HG03135 (cell line): ENCODE measurements at regions not wholly inside any gene's neighbourhood (a gene's known extent, or its start where the extent isn't known, plus 50 kb on each side); places are given as distances from the start of the nearest gene placed in this dataset.
"Not testable (repeated sequence)": the region's sequence is repeated elsewhere in the genome, so short reads cannot be mapped to it uniquely, and the experiment has no call there.

Source experiments
- ATAC-seq: cut with Tn5 transposase; IDR thresholded peaks from one replicate; pipeline ENCODE4 v1.9.1; 2021; ENCODE audit warnings: mild to moderate bottlenecking, moderate library complexity; ENCODE audit not compliant: unreplicated experiment

DNA sequence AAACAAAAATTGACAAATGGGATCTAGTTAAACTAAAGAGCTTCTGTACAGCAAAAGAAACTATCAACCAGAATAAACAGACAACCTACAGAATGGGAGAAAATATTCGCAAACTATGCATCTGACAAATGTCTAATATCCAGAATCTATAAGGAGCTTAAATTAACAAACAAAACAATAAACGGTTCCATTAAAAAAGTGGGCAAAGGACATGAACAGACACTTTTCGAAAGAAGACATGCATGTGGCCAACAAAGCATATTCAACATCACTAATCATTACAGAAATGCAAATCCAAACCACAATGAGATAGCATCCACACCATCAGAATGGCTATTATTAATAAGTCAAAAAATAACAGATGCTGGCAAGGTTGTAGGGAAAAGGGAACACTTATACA, 50.5 kb upstream of the MED13L start:
- ATAC-seq = not testable (repeated sequence)

DNA sequence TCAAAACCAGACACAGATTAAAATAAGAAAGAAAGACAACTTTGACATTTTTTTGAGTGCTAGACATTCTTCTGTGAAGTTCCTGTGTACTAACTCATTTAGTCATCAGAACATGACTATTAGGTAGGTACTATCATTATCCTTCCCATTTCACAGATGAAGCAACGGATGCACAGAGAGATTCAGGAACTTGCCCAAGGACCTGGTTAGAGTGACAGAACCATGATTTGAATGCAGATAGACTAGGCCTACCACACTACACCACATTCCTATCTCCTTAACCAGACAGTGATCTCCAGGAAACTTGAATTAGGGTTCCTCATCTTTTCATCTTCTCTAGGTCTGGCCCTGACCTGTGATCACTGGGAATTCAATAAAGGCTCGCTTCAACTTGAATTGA, 54.4 kb upstream of the MED13L start:
- no peak for ATAC-seq

GRCh38 chr12:116332705-116333380, 55.4 kb upstream of the MED13L start:
- ATAC-seq = no peak

- ATAC-seq = no peak
These were observed 55.9 kb upstream of the MED13L start for GRCh38 chr12:116333402-116333801.

- peak; percentile 88 for ATAC-seq
These were observed 59.1 kb upstream of the MED13L start for GRCh38 chr12:116336542-116337065.

GRCh38 chr12:116337312-116337711, 59.8 kb upstream of the MED13L start:
- ATAC-seq = no peak

DNA sequence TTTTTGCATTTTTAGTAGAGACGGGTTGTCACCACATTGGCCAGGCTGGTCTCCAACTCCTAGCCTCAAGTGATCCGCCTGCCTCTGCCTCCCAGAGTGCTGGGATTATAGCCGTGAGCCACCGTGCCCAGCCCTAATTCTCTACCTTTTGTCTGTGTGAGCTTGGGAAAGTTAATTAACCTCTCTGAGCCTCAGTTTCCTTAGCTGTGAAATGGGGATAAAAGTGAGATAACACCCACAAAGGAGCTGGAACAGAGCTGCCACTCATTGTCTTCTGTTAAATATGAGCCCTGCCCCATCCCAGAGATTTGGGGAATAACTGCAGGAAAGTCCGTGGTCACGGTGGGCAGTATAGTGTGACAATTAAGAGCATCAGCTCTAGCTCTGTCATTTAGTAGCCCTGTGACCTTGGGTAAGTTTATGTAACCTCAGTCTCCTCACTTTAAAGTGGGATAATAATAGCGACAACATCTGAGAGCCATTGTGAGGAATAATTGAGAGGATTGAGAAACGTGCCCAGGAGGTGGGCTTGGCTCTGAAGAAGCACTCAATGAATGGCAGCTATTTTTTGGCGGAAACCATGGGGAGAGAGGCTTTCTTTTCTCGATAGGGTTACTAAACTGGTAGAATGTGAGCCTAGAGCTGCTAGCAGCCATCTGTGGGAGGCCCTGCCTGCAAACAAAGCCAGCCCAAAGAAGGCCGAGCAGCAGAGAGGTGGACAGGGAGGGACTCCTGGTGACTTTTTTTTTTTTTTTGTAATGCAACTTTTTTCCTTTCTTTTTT, 60.8 kb upstream of the MED13L start:
- no peak for ATAC-seq

GRCh38 chr12:116339062-116339461, 61.6 kb upstream of the MED13L start:
- no peak for ATAC-seq

DNA sequence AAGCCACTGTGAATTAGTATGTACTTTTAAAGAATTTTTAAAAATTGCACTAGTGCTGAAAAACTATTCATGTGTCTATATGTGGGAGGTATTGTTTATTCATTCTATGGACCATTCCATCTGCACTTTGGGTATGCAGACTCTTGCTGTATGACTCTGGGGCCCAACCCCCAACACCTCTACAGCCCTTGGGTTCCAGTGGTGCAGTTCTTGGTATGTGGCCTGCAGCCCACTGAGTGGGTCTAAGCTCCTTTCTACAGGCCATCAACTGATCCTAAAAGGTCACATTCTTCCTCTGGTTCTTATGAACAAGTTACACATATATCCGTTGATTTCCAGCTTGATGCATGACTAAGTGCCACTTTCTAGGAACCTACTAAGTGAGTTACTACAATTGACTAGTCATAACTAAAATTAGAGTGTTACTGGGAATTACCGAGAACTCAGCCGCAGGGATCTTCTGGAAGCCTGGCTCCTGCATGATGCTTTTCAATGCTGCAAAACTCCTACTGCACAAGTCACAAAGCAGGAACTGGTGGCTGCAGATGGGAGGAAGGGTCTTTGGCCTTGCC, 62.4 kb upstream of the MED13L start:
- no peak for ATAC-seq

- no peak for ATAC-seq
These were observed 65.9 kb upstream of the MED13L start for GRCh38 chr12:116343331-116343884.

GRCh38 chr12:116346222-116346621, 68.7 kb upstream of the MED13L start:
- ATAC-seq = no peak

DNA sequence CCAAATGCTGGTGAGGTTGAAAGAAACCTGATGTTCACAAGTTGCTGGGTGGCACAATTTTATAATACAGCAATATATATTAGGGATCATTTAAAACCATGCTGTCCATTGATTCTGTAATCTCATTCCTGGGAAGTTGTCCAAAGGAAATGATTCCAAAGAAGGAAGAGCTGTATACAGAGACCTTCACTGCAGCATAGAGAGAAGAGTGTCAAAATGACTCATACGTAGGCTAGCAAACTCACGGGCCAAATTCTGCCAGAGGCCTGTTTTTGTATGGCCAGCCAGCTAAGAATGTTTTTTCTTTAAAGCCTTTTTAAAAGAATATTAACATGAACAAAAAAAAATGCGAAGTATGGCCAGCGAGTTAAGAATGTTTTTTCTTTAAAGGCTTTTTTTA, 69.2 kb upstream of the MED13L start:
- no peak for ATAC-seq

DNA sequence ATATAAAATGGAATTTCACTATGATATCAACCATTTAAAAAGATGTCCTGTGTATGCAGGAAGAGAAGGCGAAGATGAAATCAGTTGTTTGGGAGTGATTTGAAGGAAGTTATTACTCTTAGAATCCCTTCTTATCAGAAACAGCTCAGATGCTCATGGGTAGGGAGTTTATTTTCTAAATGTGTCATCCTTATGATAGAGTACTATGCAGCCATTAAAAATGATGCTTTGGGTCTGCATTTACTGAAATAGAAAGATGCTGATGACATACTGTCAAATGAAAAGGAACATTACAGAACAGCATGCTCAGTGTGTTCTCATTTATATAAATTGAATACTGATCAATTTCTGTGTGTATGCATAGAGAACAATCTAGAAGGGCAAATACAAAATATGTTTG, 69.8 kb upstream of the MED13L start:
- no peak for ATAC-seq

- no peak for ATAC-seq
These were observed 74.9 kb upstream of the MED13L start for GRCh38 chr12:116352315-116352835.

DNA sequence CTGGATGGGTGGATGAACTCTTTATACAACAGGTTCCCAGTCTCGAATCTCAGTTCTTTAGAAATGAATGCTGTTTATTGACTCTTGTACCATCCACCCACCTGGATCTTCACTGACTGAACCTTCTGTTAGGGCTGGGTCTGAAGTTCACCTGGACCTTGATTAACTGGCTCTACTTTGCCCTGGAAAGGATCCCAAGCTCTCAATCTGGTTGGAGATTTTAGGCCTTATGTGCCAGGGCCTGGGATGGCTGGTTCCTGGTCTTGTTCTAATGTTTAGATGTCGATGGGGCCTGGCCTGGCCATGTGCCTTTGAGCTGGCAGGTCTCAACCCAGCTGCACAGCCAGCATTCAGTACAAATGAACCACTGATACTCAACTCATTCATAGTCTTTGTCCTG, 76.5 kb upstream of the MED13L start:
- no peak for ATAC-seq

DNA sequence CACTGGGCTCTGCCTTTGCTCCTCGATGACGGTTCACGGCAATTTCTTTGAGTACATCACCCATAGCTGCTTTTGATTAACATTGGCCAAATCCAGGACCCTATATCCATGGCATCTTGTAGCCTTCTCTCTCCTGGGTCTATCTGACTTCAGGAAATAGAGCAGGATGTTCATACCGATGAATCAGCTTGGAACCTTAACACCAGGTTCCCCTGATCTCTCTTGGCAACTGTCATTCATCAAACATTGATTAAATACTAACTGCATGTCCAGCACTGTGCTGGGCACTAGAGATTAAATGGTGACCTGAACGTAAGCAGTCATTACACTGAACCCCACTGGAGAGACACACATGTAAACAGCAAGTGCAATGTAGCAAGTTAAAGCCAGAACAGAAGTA, 77.0 kb upstream of the MED13L start:
- no peak for ATAC-seq

GRCh38 chr12:116354950-116355783, 77.7 kb upstream of the MED13L start:
- ATAC-seq = no peak

DNA sequence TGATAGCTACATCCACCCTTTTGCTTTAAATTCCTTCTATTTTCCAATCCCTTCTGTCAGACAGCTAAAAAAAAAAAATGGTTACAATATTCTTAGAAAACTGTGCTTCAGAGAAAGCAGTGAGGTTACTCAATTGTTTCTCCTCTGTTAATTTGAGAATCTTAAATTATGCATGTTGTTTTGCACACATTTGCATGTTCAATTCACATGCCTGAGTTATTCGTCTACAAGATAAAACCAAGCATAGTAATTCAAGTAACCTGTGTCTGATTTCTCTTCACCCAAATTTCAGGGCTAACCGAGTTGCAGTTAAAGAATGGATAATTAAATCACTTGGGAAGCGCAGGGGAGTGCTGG, 81.0 kb upstream of the MED13L start:
- ATAC-seq = no peak

DNA sequence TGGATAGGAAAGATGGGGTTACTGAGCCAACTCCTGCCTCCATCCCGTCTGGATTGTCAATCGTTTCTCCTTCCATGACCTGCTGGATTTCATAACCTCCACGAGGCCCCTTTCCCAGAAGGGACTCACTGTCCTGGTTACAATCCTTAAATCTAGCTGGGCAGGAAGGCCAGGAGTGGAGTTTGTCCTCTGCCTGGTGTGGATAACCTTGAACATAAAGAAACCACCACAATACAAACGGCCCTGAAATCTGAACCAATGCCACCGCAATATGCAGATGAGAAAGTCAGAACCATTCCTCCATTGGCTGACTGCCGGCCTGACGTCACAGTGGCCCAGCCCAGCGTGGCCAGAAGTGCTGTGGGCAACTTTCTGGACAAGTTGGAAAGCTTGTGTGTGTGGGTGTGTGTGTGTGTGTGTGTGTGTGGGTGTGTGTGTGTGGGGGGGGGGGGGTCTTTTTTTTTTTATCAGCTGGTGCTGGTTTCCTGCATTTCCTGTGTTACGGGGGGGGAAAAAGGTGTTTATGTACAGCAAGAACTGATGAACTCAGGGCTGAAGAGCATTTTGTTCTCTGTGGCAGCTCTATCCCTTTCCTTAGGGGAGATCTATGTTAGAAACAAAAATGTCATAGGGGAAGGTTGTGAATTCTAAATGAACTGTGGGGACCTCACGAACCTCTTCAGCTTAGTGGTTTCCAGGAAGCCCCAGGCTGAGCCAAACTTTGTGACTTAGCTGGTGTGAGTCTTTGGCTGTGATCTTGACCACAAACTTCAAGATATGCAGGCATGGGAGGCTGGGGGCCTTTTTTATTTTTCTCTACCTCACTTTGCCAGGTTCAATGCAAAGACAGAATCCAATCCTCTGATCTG, 81.6 kb upstream of the MED13L start:
- ATAC-seq = no peak
